HUES6 (cell line): ENCODE measurements at regions not wholly inside any gene's neighbourhood (a gene's known extent, or its start where the extent isn't known, plus 50 kb on each side); places are given as distances from the start of the nearest gene placed in this dataset.

Source experiments
- H3K27ac ChIP-seq: 2 replicates; pipeline ENCODE4 v1.7.0; 2013; ENCODE audit warnings: low read depth, mild to moderate bottlenecking, low read length, inconsistent platforms
- H3K27me3 ChIP-seq: 2 replicates; pipeline ENCODE4 v1.6.1; 2013; ENCODE audit warnings: low read length; ENCODE audit not compliant: control insufficient read depth, insufficient read depth
- H3K36me3 ChIP-seq: 2 replicates; pipeline ENCODE4 v1.6.1; 2013; ENCODE audit warnings: low read length; ENCODE audit not compliant: control insufficient read depth, insufficient read depth
- H3K4me1 ChIP-seq: 2 replicates; pipeline ENCODE4 v1.6.1; 2013; ENCODE audit warnings: low read length; ENCODE audit not compliant: control insufficient read depth, insufficient read depth
- H3K4me3 ChIP-seq: 2 replicates; pipeline ENCODE4 v1.5.1; 2013; ENCODE audit warnings: low read depth, low read length
- H3K9ac ChIP-seq: one replicate; pipeline ENCODE4 v1.6.1; 2013; ENCODE audit warnings: mild to moderate bottlenecking, low read length
- H3K9me3 ChIP-seq: 2 replicates; pipeline ENCODE4 v1.6.1; 2013; ENCODE audit warnings: low read depth, low read length; ENCODE audit not compliant: control insufficient read depth, insufficient read depth

- Histone ChIP-seq H3K9ac (no peak overlapping the region), H3K36me3 (no peaks in the 10 kb centered on the region), H3K4me3 (no peak overlapping the region), H3K27ac (no peak overlapping the region), H3K27me3 (no peaks in the 10 kb centered on the region), H3K4me1 (no peaks in the 10 kb centered on the region), H3K9me3 (no peaks in the 10 kb centered on the region)
Measured at GRCh38 chr10:9189448-9189847, 1135.0 kb downstream of the GATA3 start.

- Histone ChIP-seq H3K4me1 (no peaks in the 10 kb centered on the region), H3K36me3 (no peaks in the 10 kb centered on the region), H3K9me3 (no peaks in the 10 kb centered on the region), H3K4me3 (no peak overlapping the region), H3K9ac (no peak overlapping the region), H3K27ac (no peak overlapping the region), H3K27me3 (no peaks in the 10 kb centered on the region; the same call in 1 of the 2 replicates)
Measured at GRCh38 chr10:9193120-9193519, 1138.6 kb downstream of the GATA3 start.

- Histone ChIP-seq H3K27ac (no peak overlapping the region), H3K4me1 (no peaks in the 10 kb centered on the region), H3K27me3 (no peaks in the 10 kb centered on the region; the same call in 1 of the 2 replicates), H3K9ac (no peak overlapping the region), H3K4me3 (no peak overlapping the region), H3K9me3 (no peaks in the 10 kb centered on the region), H3K36me3 (no peaks in the 10 kb centered on the region)
Measured at GRCh38 chr10:9195385-9195784, 1140.9 kb downstream of the GATA3 start.

- H3K9ac ChIP-seq, result no peak overlapping the region
- H3K27me3 ChIP-seq, result no peaks in the 10 kb centered on the region; the same call in 1 of the 2 replicates
- no peak overlapping the region for H3K27ac ChIP-seq
- no peak overlapping the region for H3K4me3 ChIP-seq
- no peaks in the 10 kb centered on the region for H3K9me3 ChIP-seq
- H3K36me3 ChIP-seq, result no peaks in the 10 kb centered on the region
- H3K4me1 ChIP-seq, result no peaks in the 10 kb centered on the region
Measured at GRCh38 chr10:9198611-9199010, 1144.1 kb downstream of the GATA3 start.

GRCh38 chr10:9205558-9205957 is 1151.1 kb downstream of the GATA3 start:
- Histone ChIP-seq H3K9me3 (no peaks in the 10 kb centered on the region), H3K4me3 (no peak overlapping the region), H3K9ac (no peak overlapping the region), H3K36me3 (no peaks in the 10 kb centered on the region), H3K27me3 (no peaks in the 10 kb centered on the region), H3K27ac (no peak overlapping the region), H3K4me1 (no peaks in the 10 kb centered on the region)

- Histone ChIP-seq H3K4me3 (no peak overlapping the region), H3K9me3 (no peaks in the 10 kb centered on the region), H3K27me3 (no peaks in the 10 kb centered on the region), H3K36me3 (no peaks in the 10 kb centered on the region), H3K27ac (no peak overlapping the region), H3K4me1 (no peaks in the 10 kb centered on the region), H3K9ac (no peak overlapping the region)
Measured at GRCh38 chr10:9209105-9209798, 1154.8 kb downstream of the GATA3 start.

GRCh38 chr10:9211228-9211627 is 1156.7 kb downstream of the GATA3 start:
- H3K9me3 ChIP-seq, result no peaks in the 10 kb centered on the region
- no peaks in the 10 kb centered on the region for H3K36me3 ChIP-seq
- H3K27ac ChIP-seq, result no peak overlapping the region
- no peak overlapping the region for H3K9ac ChIP-seq
- H3K4me3 ChIP-seq, result no peak overlapping the region
- H3K27me3 ChIP-seq, result no peaks in the 10 kb centered on the region
- no peaks in the 10 kb centered on the region for H3K4me1 ChIP-seq

GRCh38 chr10:9214618-9215017 is 1160.1 kb downstream of the GATA3 start:
- no peaks in the 10 kb centered on the region for H3K36me3 ChIP-seq
- H3K27me3 ChIP-seq, result no peaks in the 10 kb centered on the region
- H3K27ac ChIP-seq, result no peak overlapping the region

GRCh38 chr10:9215121-9215520 is 1160.6 kb downstream of the GATA3 start:
- H3K4me3 ChIP-seq, result no peak overlapping the region
- no peaks in the 10 kb centered on the region for H3K9me3 ChIP-seq
- no peak overlapping the region for H3K9ac ChIP-seq

More at GRCh38 chr10:9214618-9215017, 1160.1 kb downstream of the GATA3 start:
- no peak overlapping the region for H3K9ac ChIP-seq
- no peaks in the 10 kb centered on the region for H3K9me3 ChIP-seq
- no peak overlapping the region for H3K4me3 ChIP-seq
- no peaks in the 10 kb centered on the region for H3K4me1 ChIP-seq

GRCh38 chr10:9219860-9220259 is 1165.4 kb downstream of the GATA3 start:
- no peaks in the 10 kb centered on the region for H3K9me3 ChIP-seq
- no peaks in the 10 kb centered on the region for H3K4me1 ChIP-seq
- H3K27ac ChIP-seq, result no peak overlapping the region
- no peaks in the 10 kb centered on the region for H3K27me3 ChIP-seq
- H3K4me3 ChIP-seq, result no peak overlapping the region
- H3K9ac ChIP-seq, result no peak overlapping the region
- no peaks in the 10 kb centered on the region for H3K36me3 ChIP-seq

More at GRCh38 chr10:9215121-9215520, 1160.6 kb downstream of the GATA3 start:
- no peak overlapping the region for H3K27ac ChIP-seq
- no peaks in the 10 kb centered on the region for H3K27me3 ChIP-seq
- no peaks in the 10 kb centered on the region for H3K36me3 ChIP-seq
- no peaks in the 10 kb centered on the region for H3K4me1 ChIP-seq

- Histone ChIP-seq H3K9me3 (no peaks in the 10 kb centered on the region), H3K4me3 (no peak overlapping the region), H3K36me3 (no peaks in the 10 kb centered on the region), H3K9ac (no peak overlapping the region), H3K27me3 (no peaks in the 10 kb centered on the region), H3K4me1 (no peaks in the 10 kb centered on the region), H3K27ac (no peak overlapping the region)
Measured at GRCh38 chr10:9222917-9223316, 1168.4 kb downstream of the GATA3 start.
